ENCODE measurements at regions not wholly inside any gene's neighbourhood (a gene's known extent, or its start where the extent isn't known, plus 50 kb on each side); places are given as distances from the start of the nearest gene placed in this dataset.
"Not testable (repeated sequence)": the region's sequence is repeated elsewhere in the genome, so short reads cannot be mapped to it uniquely, and the experiment has no call there.

DNA sequence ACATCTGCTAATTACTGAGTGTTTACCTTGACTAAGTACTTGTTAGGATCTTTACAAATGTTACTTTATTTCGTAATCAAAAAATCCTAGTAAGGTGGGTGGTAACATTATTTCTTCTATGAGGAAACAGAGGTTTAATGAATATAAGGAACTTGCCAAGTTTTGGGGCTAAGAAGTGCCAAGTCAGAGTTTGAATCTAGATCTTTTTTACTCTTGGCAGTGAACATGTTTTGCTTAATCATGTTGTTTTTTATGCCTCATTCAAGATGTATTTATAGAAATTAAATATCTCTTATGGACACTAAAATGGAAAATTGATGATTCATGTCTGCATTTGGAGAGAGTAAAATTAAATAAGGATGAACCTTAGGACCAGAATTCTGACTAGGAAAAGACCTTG, 393.7 kb downstream of the UTRN start:
- no peak for TF ChIP-seq JUND (IDR thresholded peaks at IDR 0.05; ENCODE audit: low read depth)
- in situ Hi-C loops (cut with HindIII; ENCODE audit: low pct_unique_long_range_greater_than_20kb, low sequenced_read_pairs), result no loop called here
- DNase-seq (ENCODE audit: low read depth in 1 of 2, low spot score in 1 of 2), result no peak

DNA sequence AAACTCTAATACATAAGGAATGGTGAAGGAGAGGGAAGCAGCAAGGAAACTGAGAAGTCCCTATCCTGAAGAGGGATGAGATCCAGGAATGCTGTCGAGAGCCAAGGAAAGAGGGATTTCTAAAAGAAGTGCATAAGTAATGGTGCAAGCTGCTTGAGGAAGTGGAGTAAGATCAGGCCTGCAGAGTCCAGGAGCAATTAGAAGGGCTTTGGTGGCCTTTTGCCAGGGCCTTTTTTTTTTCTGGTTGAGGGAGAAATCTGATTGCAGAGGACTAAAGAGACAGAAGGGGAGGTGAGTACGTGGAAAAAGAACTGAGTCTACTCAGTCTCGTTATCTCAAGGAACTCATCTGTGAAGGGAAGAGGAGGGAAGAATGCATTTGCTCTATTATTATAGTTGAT, 396.2 kb downstream of the UTRN start:
- no peak for TF ChIP-seq JUND (IDR thresholded peaks at IDR 0.05; ENCODE audit: low read depth)
- in situ Hi-C loops (cut with HindIII; ENCODE audit: low pct_unique_long_range_greater_than_20kb, low sequenced_read_pairs), result no loop called here
- no peak for DNase-seq (ENCODE audit: low read depth in 1 of 2, low spot score in 1 of 2)

DNA sequence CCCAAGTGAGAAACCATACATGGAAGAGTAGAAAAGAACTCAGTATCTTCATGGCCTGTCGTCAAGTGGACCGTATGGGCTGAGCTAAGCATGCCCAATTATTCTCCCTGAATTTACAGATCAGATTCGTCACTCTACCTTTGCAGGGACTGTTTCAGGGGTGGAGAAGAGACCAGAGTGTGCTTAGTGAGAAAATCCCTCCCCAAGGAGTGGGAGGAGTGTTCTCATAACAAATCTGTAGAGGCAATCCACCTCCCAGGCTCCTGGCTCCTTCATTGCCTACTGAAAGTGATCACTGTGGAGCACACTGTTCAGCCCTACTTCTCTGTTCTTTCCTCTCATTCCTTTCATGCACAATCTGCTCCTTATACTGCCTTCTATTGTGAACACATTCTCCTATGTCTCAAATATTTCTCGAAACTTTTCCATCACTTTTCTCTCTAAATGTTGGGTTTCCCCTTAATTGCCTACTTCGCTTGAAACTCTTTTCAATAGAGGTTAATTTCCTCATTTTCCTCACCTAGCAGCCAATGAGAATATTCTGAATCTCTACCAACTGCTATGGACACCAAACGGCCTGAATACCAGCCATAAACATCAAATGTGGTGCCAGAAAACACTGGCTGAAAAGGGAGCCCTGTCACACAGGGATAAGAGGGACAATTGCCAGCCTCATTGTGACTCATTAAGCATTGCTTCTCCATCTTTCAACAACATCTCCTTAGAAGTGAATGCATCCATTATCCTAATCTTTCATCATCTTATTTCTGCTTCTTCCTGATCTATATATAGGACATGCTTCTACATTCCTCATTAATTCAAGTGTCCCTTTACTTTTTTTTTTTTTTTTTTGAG, 398.3 kb downstream of the UTRN start:
- in situ Hi-C loops (cut with HindIII; ENCODE audit: low pct_unique_long_range_greater_than_20kb, low sequenced_read_pairs), result no loop called here
- no peak for DNase-seq (ENCODE audit: low read depth in 1 of 2, low spot score in 1 of 2)
- no peak for TF ChIP-seq JUND (IDR thresholded peaks at IDR 0.05; ENCODE audit: low read depth)

DNA sequence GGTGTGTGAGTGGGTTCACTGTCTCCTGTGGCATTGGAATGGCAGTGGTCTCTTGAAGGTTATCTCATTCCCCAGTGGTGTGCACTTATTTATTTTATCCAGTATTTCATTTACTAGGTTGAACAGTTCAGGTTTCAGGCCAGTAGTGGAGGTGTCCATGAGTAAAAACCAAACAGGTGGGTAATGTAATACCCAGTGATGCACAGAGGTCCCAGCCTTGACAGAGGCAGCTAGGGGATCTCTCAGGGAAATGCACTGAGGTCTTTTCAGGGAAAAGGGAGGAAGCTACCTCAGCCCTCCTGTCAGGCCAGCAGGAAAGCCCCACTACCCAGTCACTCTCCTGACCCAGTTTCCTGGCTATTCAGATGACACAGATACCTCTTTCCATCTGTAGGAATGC, 403.6 kb downstream of the UTRN start:
- TF ChIP-seq JUND (IDR thresholded peaks at IDR 0.05; ENCODE audit: low read depth), result no peak
- no peak for DNase-seq (ENCODE audit: low read depth in 1 of 2, low spot score in 1 of 2)
- in situ Hi-C loops (cut with HindIII; ENCODE audit: low pct_unique_long_range_greater_than_20kb, low sequenced_read_pairs), result no loop called here

DNA sequence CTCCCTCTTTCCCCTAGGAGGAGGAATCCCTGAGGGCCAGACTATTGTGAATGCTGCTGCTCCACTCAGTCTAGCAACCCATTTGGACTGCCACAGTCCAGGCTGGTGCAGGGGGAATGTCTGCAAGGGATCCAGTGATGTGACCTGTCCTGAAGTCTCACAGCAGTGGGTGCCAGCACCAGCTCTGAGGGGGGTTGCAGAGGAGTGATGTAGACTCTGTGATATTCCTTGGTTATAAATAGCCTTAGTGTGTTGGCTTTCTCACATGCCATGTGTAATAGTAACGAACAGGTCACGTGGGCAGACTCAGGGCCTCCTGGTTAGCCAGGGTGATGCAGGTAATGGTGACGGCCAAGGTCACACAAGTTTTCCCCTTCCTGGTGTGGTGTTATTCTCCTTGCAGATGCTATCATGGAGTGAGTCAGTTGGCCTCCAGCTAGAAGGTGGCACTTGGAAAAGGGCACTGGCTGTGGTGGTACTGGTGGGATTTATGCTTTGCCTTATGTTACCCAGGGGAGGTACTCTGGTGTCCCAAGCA, 404.4 kb downstream of the UTRN start:
- DNase-seq (ENCODE audit: low read depth in 1 of 2, low spot score in 1 of 2), result peak in 1 of 2 experiments; percentile 9
- no peak for TF ChIP-seq JUND (IDR thresholded peaks at IDR 0.05; ENCODE audit: low read depth)
- in situ Hi-C loops (cut with HindIII; ENCODE audit: low pct_unique_long_range_greater_than_20kb, low sequenced_read_pairs), result no loop called here

DNA sequence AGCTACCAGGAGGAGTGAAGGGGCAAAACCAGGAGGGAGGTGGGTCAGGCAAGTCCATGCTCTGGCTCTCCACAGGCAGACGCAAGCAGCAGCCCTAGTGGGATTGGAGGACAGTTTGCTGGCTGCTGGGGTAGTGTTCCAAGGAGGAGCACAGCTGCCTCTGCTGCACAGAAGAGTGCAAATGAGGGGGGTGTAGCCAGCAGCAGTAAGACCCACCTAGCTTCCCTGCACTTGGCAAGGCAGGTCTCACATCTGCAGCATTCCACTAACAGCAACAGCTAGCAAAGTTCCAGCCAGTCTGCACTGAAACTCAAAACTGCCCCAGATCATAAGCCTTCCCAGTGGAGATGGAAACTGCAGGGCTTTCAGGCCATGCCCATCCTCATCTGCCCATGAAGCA, 405.0 kb downstream of the UTRN start:
- no peak for TF ChIP-seq JUND (IDR thresholded peaks at IDR 0.05; ENCODE audit: low read depth)
- DNase-seq (ENCODE audit: low read depth in 1 of 2, low spot score in 1 of 2), result no peak
- in situ Hi-C loops (cut with HindIII; ENCODE audit: low pct_unique_long_range_greater_than_20kb, low sequenced_read_pairs), result no loop called here

DNA sequence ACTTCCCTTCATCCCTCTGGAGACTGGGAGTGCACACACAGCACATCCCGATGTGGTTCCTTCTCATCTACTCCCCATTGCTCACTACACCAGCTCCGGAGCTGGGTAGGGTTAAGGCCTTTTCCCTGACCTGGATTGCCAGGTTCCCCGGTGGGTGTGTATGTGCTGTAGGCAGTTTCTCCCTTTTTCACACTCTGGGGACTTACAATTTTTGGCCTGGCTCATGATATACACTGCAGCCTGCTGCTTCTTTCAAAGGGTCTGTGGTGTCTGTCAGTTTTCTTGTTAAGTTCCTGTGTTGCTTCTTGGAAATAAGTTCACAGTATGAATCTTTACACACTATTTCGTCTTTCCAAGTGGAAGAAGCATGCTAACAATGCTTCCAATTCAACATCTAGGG, 405.5 kb downstream of the UTRN start:
- TF ChIP-seq JUND (IDR thresholded peaks at IDR 0.05; ENCODE audit: low read depth), result no peak
- in situ Hi-C loops (cut with HindIII; ENCODE audit: low pct_unique_long_range_greater_than_20kb, low sequenced_read_pairs), result no loop called here
- no peak for DNase-seq (ENCODE audit: low read depth in 1 of 2, low spot score in 1 of 2)

DNA sequence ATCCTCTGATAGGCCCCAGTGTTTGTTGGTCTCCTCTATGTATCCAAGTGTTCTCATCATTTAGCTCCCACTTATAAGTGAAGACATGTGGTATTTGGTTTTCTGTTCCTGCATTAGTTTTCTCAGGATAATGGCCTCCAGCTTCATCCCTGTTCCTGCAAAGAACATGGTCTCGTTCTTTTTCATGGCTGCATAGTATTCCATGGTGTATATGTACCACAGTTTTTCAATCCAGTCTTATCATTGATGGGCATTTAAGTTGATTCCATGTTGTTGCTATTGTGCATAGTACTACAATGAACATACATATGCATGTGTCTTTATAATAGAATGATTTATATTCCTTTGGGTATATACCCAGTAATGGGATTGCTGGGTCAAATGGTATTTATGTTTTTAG, 406.9 kb downstream of the UTRN start:
- DNase-seq (ENCODE audit: low read depth in 1 of 2, low spot score in 1 of 2); in situ Hi-C loops (cut with HindIII; ENCODE audit: low pct_unique_long_range_greater_than_20kb, low sequenced_read_pairs): not testable (repeated sequence)

DNA sequence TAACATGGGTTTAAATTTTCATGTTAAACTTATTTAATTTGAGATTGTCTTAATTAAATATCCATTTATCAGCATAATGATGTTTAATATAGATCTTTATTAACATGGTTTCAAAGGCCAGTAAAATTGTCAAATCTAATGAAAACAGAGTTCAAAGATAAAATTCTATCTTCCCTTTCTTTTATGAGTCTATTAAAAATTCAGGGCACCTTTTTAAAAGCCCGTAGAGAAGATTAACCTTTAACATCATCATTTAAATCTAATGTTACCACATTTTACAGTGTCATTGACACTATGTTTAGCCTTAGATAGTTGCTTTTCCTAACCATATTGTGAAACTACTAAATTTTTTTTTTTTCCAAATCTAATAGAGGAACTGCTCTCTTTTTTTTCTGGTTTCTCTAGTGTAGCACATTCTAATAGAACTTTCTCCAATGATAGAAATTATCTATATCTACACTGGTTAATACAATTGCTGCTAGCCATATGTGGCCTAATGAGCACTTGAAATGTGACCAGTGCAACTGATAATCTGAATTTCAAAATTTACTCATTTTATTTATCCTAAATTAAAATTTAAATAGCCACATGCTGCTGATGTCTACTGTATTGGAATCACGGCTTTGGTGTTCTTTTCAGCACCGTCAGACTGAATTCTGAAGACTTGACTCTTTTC, 410.9 kb downstream of the UTRN start:
- in situ Hi-C loops (cut with HindIII; ENCODE audit: low pct_unique_long_range_greater_than_20kb, low sequenced_read_pairs), result no loop called here
- no peak for TF ChIP-seq JUND (IDR thresholded peaks at IDR 0.05; ENCODE audit: low read depth)
- no peak for DNase-seq (ENCODE audit: low read depth in 1 of 2, low spot score in 1 of 2)

DNA sequence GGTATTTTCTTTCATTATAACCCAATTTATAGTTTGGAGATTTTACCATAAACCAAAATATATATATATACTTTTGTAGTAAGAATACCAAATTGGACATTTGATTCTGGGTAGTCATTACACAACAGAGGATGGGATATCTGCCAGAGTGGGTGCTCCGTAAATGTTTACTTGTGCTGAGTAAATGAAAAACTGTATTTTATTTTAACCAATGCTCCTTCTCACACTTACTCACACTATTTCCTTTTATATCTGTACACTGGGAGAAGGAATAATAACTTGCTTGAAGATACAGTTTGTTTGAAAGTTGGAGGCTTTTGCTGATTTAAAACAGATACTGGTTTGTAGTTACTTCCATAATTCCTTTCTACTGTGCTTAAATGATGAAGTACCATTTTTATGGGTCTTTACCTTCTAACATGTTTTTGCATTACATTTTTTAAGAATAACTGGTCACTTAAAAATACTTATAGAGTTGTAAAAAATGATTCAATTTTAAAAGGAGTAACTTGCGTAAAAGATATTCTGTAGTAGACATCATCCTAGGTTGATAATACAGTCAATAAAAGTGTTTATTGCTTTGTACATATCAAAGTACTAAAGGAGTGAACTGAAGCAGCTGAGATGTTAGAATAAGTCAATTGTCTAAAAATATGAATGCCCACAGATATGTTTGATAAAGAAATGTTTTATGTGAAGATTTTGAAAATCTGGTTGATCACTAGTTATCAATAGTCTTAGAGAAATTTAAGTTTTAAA, 411.7 kb downstream of the UTRN start:
- no peak for DNase-seq (ENCODE audit: low read depth in 1 of 2, low spot score in 1 of 2)
- in situ Hi-C loops (cut with HindIII; ENCODE audit: low pct_unique_long_range_greater_than_20kb, low sequenced_read_pairs), result no loop called here
- no peak for TF ChIP-seq JUND (IDR thresholded peaks at IDR 0.05; ENCODE audit: low read depth)

DNA sequence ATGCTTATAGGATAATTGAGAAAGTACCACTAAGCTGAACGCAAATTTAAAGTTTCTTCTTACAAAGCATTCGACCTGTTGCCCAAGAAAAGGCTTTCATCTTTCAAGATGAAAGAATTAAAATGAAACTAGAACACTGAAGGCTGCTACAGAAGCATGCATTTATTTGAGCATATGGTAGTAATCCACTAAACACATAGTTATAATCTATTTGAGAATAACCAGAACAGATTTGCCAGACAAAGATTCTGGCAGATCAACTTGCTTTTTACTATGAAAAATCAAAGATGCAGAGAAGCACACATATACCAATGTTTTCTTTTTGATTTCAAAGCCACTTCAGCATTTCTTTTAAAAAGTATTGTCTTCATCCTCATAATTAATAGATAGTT, 412.2 kb downstream of the UTRN start:
- in situ Hi-C loops (cut with HindIII; ENCODE audit: low pct_unique_long_range_greater_than_20kb, low sequenced_read_pairs), result no loop called here
- no peak for TF ChIP-seq JUND (IDR thresholded peaks at IDR 0.05; ENCODE audit: low read depth)
- no peak for DNase-seq (ENCODE audit: low read depth in 1 of 2, low spot score in 1 of 2)

DNA sequence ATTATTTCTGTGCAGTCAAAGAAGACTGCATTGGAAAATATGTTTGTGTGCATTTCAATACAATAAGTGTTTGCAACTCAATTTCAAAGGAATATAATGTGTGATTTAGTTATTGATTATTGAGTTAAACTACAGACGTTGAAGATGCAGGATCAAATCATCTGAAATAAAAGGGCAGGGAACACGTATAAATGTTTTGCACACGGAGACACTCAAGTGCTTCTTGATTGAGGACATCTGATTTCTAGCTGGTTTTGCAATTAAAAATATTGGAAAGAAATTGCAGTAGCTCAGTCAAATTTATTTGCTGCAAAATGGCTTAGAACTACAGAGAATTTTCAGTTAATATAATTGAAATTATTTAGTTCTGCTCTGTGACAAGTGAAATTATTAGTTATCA, 412.7 kb downstream of the UTRN start:
- no peak for DNase-seq (ENCODE audit: low read depth in 1 of 2, low spot score in 1 of 2)
- no peak for TF ChIP-seq JUND (IDR thresholded peaks at IDR 0.05; ENCODE audit: low read depth)
- in situ Hi-C loops (cut with HindIII; ENCODE audit: low pct_unique_long_range_greater_than_20kb, low sequenced_read_pairs), result no loop called here

DNA sequence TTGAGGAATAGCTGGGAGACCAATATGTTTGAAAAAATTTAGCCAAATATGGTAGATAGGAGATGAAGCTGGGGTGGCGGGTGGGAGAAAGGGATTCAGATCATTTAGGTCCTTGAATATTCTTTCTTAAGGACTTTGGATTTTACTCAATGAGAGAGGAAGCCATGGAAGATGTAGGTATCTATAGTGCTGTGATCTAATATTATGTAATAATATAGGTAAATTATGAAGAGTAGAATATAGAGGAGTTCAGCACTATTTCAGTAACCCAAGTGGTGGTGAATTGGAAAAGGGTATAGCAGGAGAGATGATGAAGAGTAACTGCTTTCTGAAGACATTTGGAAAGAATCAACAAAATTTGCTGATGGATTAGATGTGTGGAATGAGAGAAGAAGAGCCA, 417.6 kb downstream of the UTRN start:
- in situ Hi-C loops (cut with HindIII; ENCODE audit: low pct_unique_long_range_greater_than_20kb, low sequenced_read_pairs), result no loop called here
- no peak for TF ChIP-seq JUND (IDR thresholded peaks at IDR 0.05; ENCODE audit: low read depth)

More for the DNA sequence above, 417.6 kb downstream of the UTRN start:
- DNase-seq (ENCODE audit: low read depth in 1 of 2, low spot score in 1 of 2), result no peak

Data from T47D (cell line).